ENCODE measurements at regions not wholly inside any gene's neighbourhood (a gene's known extent, or its start where the extent isn't known, plus 50 kb on each side); places are given as distances from the start of the nearest gene placed in this dataset.
A peak's percentile ranks its signal among the peaks of the same experiment; 100 is the strongest.
"Not testable (repeated sequence)": the region's sequence is repeated elsewhere in the genome, so short reads cannot be mapped to it uniquely, and the experiment has no call there.

DNA sequence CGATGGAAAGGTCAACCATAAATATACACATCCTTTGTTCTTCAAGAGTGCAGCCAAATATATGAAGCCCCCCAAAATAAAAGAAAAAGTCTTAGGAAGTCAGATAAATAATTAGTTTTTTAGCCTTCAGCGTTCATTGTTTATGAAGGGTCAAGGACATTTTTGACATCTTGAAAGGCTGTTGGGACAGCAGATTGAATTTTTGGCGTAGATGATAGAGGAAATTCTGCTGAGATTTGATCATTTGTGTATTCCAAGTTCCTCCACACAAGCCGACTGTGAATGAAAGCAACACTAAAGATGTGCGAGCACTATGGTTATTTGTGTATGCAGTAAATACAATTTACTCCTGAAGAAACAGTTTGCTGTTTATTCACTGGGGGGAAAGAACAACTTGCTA is 177.8 kb upstream of the PARD3B start:
- DNase-seq: no peak

DNA sequence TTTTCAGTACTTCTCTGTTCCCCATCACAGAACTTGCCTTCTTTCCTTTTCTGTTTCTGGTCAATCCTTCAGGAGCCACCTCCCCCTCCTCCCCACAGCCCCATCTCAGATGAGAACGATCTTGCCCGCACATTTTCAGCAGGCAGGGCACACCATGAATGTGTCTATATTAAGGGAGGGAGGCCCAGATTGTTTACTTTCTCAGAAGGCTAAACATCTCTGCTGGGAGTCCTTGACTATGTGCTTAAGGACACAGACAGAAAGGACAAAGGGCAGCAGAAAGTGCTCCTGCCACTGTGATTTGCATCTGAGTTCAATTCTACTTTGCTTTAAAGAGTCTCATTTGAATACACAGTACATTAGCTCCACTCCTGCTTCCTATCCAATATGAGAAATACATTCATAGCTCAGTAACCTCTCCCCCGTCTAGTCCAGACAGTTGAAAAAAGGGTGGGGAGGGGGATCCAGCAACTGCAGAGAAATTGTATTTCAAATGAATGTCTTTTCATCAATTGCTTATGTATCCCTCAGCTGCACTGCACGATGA is 175.0 kb upstream of the PARD3B start:
- DNase-seq: peak; percentile 28

DNA sequence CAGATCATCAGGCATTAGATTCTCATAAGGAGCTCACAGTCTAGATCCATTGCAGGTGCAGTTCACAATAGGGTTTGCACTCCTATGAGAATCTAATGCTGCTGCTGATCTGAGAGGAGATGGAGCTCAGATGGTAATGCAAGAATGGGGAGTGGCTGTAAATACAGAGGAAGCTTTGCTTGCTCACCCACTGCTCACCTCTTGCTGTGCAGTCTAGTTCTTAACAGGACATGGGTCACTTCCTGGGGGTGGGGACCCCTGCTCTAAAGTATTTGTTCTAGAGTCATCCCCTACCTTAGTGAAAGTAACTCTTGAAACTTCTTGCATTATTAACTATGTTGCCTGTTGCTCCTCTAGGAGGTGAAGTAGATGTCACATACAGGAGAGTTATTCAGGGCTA is 171.3 kb upstream of the PARD3B start:
- no peak for DNase-seq

DNA sequence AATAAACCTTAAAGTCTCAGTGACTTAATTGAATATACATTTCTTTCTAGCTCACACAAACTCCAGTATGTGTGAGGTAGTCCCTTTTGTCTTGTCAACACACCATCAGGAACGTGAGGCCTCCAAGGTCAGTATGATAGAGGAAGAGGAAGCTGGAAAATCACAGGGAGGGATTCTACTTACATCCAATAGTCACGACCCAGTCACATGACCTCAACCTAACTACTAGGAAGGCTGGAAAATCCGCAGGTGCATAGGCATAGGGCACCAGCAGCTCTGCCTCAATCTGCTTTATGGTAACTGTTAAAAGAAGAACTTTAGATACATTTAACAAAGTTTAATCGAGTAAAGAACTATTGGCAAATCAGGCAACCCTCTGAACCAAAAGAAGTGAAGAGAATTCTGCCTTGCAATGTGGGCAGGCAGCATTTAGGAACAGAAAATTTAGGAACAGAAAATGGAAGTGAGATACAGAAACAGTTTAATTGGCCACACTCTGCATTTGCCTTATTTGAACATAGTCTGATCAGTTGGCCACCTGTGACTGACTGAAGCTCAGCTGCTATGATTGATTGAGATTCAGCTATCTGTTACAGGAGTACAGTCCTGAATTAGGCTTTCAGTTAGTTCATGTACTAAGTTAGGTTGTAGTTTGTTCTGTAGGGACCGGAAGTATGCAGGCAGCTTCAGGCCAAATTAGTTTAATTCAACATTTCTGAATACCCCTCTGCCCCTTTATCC is 165.0 kb upstream of the PARD3B start:
- DNase-seq: no peak

DNA sequence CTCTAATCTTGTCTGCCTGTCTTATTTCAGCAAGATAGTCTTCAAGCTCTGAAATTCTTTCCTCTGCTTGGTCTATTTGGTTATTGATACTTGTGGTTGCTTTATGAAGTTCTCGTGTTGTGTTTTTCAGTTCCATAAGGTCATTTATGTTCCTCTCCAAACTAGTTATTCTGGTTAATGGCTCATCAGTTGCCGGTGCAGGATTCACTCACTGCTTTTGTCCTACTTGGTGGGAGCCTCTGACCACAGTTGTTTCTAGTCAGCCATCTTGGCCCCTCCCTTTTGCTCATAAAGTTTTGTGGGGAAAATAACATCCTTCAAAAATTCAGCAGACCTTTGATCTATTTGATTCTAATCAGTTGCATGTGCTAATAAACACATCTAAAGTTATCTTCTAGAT is 158.6 kb upstream of the PARD3B start:
- no peak for DNase-seq

DNA sequence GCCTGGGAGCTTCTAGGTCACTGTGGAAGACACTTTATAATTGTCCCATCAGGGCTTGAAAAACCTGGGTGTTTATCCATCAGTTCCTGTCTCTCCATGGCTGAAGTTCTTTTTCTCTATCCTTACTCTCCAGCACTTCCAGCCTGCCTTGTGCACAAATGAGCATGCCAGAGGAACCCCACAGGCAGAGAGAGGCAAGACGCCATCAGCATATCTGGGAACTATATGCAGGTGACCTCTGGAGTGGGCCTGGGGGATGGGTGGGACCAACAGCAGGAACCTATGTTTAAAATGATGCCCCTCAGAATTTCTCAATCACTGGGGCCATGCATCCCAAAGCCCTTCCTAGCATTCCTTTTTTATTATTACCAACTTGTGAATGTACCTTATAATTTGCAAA is 156.2 kb upstream of the PARD3B start:
- no peak for DNase-seq

DNA sequence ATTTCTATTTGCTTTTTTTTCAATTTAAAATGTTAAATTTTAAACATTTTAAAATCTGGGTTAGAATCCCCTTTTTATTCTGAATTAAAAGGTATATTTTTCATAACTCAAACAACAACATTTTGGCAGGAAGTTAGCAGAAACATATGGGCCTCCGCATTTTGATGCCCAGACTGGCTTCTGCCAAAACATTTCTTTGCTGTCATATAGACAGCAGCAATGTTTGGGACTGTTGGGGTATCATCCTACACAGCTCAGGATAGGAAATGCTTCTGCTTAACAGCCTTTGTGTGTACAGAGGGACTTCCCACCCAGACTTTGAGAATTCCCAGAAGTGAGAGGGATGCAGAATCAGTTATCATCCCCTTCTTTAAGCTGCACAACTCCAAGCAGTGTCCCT is 155.4 kb upstream of the PARD3B start:
- DNase-seq: no peak

DNA sequence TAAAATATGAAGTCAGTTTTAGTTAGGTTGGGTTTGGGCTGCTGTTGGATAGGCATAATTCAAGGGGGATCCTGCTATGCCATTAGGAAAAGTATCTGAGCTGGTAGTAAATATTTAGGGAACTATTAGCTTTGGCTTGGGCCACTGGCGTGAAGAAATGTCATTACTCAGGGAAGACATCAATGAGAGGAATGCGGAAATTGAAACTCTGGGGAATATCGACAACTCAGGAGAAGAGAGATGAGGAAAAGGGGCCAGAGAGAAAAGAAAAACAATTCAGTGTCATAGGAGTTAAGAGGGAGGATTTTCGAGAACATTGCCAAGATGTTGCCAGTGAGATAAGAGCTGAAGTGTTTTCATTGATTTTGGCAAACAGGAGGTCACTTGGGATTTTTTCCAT is 149.7 kb upstream of the PARD3B start:
- DNase-seq: no peak

DNA sequence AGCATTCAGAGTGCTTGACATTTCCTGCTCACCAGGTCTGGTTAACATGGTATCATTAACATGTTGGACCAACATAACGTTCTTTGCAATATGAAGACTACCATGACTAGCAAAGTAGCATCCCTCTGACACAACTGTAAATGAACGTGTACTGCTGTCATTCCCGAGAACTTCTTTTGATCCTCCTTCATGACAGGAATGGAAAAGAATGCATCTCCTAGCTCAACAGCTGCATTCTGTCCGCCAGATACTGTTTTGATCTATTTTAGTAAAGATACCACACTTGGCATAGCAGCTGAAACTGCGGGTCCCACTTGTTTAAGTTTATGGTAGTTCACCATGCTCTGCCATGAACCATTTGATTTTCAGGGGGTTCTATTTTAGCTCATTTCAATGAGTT is 144.2 kb upstream of the PARD3B start:
- DNase-seq: no peak

DNA sequence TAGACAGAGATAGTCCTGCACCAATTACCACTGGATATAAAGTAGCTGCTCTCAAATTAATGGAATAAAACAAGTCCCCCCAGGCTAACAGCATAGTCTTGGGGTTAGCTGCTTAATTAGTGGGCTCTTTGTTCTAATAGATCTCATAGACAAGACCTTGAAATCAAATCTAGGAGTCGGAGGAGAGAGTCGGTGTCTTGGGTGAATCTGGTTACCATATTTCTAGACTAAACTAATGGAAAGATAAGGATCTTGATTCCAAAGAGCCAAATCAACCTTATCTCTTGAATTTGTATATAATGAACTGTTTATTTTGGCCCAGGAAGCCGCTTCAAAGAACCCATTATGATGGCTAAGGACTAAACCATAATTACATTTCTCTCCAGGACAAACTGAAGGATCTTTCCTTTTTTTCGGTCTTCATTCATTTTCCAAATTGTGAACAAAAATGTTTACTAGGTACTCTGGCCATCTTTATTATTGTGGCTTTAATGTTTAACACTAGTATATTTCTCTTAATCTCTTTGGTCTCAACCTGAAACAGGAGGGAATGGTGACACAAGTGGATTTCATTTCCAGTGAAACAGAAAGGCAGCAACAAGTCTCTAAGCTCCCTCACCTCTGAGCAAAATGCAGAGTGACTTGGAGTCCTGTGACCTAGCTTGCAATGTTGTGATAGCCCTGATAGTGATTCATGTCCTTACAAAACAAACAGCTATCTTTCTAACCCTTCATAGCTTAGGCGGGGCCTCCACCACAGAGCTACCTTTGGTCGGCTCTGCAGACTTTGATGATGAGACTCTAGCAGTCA is 137.9 kb upstream of the PARD3B start:
- DNase-seq: no peak

DNA sequence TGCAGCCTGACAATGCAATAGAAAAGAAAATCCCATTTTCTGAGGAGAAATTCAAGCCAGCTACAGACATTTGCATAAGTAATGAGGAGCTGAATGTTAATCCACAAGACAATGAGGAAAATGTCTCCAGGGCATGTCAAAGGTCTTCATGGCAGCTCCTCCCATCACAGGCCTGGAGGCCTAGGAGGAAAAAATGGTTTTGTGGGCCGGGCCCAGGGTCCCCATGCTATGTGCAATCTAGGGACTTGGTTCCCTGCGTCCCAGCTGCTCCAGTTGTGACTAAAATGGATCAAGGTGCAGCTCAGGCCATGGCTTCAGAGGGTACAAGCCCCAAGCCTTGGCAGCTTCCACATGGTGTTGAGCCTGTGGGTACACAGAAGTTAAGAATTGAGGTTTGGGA is 132.5 kb upstream of the PARD3B start:
- not testable (repeated sequence) for DNase-seq

DNA sequence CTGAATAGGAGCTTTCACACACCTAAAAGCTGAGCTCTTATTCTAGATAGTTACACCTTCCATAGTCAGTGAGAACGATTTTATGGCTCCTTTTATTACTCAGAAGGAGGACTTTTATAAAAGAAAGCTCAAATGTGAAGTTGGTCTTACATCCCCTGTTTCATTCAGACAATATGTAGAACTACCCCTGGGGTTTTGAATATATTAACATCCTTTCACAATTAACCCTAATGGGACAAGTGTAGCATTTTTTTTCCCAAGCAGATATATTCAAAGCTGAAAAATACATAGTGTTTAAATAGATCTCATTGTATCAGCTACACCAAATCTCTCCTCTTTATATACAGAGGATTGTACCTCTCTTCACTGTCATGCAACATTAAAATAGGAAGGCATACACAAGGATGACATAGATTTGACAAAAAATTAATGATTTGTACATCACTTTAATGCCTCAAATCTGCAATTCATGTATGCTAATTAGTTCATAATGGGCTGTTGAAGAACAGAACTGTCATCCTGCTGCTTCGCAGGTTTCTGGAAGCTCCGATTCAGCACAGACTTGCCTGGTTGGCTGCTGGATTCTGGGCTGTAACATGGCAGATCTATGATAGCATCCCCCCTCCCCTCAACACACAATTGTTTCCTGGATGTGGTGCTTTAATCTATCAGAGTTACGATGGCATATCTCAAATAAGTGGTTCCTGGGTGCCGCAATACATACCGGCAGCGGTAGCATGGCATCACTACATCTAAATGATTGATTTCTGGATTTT is 129.7 kb upstream of the PARD3B start:
- DNase-seq: no peak

DNA sequence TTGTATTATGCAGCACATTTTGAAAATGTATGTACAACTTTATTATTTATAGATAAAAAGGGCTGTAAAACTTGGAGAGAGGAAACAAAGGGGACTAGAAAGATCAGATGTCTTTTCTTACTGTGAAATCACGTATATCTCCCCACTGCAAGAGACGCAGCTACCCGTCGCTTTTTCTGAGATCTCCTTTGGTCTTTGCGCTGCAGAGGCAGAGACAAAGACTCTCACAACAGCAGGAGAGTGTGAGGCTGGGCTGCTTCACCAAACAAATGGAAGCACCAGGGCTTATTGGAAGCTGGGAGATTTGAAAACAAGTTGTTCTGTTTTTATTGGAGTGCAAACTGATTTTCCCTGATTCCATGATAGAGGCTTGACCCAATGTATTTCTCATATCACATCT is 129.0 kb upstream of the PARD3B start:
- no peak for DNase-seq

DNA sequence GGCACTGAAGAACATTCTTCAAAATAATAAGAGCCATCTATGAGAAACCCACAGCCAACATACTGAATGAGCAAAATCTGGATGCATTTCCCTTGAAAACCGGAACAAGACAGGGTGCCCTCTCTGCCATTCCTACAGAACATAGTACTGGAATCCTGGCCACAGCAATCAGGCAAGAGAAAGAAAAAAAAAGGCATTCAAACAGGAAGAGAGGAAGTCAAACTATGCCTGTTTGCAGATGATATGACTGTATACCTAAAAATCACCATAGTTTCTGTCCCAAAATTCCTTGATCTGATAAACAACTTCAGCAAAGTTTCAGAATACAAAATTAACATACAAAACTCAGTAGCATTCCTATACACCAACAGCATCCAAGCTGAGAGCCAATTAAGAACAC is 119.5 kb upstream of the PARD3B start:
- DNase-seq: no peak

DNA sequence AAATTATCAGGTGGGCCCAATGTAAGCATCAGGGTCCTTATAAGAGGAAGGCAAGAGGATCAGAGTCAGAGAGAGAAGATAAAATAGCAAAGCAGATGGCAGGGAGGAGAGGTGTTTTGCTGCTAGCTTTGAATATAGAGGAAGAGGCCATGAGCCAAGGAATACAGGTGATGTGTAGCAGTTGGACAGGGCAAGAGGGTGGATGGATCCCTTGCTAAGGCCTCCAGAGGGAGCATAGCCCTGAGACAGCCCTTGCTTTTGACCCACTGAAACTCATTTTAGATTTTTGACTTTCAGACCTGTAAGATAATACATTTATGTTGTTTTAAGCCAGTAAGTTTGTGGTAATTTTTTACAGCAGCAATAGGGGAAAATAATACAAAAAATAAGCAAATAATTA is 116.6 kb upstream of the PARD3B start:
- DNase-seq: no peak

DNA sequence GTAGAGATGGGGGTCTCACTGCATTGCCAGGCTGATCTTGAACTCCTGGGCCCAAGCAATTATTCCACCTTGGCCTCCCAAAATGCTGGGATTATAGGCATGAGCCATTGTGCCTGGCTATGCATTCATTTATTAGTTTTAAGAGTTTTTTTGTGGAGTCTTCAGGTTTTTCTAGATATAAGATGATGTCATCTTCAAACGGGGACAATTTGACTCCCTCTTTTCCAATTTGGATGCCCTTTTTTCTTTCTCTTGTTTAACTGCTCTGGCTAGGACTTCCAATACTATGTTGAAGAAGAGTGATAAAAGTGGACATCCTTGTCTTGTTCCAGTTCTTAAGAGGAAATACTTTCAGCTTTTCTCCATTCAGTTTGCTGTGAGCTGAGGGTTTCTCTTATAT is 113.7 kb upstream of the PARD3B start:
- DNase-seq: no peak

DNA sequence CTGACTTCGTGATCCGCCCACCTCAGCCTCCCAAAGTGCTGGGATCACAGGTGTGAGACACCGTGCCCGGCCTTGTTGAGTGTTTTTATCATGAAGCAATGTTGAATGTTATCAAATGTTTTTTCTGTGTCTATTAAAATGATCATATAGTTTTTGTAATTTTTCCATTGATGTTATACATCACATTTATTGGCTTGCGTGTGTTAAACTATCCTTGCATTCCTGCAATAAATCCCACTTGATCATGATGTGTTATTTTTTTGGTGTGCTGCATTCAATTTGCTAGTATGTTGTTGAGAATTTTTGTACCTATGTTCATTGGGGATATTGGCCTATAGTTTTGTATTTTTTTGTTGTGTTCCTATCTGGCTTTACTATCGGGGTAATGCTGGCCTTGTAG is 113.1 kb upstream of the PARD3B start:
- no peak for DNase-seq

DNA sequence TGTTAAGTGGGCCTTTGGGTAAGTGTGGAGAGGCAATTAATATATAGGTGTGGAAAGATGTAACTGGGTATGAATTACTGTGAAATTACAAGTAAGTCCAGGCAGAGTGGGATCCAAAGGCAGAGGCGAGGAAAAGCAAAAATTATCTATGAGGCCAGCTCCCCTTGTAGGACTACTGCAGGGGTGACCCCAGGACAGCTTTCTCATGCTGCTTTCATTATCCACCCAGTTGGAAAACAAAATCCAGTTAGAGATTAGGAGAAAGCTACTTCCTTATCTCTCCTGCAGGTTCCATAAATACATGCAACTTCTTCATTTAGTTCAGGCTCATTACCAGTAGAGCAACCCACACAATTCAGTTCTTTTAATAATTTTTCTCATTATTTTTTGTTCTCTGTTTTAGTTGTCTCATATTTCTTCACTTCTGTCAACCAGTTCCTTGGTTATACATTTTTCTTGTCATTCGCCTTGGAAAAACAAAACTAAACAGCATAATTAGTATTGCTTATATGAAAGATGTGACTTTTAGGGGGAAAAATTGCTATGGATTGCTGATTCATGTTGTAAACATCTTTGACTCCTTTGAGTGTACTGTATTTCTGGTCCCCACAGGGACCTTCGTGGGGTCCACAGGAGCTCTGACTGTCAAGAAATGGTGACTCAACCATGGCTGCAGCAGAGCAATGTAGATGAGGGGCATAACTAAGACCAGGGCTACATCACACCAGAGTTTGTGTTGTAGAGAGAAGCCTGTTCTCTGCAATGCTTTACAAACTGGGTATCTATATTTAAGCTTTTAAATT is 110.4 kb upstream of the PARD3B start:
- no peak for DNase-seq

DNA sequence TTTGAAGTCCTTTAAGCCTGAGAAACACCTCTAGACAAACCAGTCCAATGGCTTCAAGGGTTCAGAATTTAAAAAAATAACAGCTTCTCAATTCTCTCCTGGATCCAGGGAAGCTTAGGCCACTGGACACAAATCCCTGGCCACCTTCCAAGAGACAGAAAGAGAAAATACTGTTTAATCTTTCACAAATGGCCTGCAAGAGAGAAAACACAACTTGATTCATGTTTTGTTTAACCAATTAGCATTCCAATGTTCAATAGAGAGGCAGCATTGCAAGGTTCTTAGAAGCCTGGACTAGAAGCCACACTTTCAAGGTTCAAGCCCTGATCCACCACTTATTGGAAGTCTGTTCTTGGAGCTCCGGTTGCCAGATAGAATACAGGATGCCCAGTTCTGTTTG is 109.0 kb upstream of the PARD3B start:
- DNase-seq: no peak

DNA sequence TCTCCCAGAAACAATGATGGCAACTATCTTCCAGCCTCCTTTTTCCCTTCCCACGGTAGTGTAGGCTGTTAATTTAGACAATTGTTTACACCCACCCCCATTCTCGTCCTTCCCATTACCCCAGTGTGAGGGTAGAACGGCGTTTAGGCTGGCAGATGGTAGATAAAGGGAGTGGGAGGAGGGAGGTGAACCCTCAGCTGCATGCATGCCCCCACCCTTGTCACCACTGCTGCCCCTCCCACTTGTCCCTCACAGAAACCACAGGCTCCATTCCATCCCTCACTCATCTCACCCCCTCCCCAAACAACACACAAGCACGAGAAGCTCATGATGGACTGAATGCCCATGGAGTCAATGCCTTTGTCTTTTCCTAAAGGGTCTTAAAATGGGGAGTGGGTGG is 107.9 kb upstream of the PARD3B start:
- no peak for DNase-seq

DNA sequence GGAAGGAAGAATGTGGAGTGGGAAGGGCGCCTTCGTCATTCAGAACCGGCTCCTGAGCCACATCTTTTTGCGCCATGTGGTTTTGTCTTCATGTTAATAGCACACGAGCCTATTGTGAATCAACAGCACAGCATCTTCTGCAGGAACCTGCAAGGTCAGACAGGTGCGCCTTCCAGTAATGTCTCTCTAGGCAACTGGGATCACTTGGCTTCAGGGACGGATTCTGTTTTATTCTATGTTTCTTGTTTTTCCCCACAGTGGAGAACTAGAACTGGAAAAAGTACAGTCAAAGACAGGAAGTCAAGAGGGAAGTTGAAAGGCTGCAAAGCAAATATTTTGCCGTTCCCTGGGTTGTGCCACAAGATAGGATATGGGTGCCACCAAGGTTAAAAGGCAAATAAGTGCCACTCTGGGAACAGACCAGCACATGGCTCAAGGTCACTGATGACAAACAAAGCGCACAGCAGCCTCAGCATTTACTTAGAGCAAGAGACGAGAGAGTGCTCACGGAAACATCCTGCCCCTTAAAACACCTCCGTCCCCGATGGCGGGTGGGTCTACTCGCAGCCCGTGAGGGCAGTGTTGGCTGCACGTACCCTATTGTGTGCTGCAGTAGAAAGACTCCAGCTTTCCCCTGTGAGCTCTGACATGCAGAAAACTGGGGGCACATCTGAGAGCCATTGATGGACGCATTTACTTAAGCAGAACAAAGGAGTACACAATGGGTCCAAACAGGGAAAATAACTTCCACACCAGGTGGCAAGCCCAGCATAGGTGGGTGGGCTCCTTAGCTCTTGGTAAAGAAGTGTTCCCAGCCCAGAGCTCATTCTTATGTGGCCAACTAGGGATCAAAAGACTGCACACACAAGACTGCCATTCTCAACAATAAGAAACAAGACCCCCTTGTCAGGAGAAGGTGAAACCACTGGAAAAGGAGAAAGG is 107.2 kb upstream of the PARD3B start:
- no peak for DNase-seq

DNA sequence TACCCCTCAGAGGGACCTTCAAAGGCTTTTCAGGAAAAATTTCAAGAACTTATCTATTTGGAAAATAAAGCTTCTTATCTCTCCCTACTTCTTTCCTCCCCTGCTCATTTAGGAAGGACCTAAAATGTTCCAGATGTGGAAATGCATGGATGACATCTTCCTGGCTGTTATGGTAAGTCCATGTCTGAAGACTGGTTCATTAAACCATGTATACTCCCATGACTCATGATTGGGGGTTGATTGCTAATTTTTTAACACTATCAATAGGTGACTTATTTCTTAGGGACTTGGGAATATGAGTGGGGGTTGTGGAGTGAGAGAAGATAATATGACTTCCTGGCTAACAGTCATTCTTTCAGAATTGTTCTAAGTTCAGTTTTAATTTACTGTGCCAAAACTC is 104.0 kb upstream of the PARD3B start:
- DNase-seq: no peak
